ENCODE measurements at regions not wholly inside any gene's neighbourhood (a gene's known extent, or its start where the extent isn't known, plus 50 kb on each side); places are given as distances from the start of the nearest gene placed in this dataset.
"Not testable (repeated sequence)": the region's sequence is repeated elsewhere in the genome, so short reads cannot be mapped to it uniquely, and the experiment has no call there.

DNA sequence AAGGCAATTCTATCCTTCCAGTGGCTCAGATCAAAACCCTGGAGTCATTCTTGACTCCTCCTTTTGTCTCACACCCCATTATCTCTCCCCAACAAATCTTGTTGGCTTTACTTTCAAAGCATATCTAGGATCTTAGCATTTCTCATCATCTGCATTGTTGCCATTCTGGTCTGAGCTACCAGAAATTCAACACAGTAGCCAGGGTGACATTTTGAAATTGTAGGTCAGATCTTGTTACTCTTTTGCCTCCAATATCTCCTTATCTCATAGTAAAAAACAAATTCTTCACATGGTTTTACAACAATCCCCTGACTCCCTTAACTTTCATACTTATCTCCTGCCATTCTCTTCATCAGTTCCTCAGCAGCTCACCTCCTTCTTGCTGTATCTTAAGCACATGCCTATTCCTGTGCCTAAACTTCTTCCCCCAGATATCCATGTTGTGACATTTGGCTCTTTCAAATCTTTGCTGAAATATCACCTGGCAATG, 115.8 kb downstream of the KLF5 start:
- no peak for DNase-seq (ENCODE audit: low read depth, low spot score)

DNA sequence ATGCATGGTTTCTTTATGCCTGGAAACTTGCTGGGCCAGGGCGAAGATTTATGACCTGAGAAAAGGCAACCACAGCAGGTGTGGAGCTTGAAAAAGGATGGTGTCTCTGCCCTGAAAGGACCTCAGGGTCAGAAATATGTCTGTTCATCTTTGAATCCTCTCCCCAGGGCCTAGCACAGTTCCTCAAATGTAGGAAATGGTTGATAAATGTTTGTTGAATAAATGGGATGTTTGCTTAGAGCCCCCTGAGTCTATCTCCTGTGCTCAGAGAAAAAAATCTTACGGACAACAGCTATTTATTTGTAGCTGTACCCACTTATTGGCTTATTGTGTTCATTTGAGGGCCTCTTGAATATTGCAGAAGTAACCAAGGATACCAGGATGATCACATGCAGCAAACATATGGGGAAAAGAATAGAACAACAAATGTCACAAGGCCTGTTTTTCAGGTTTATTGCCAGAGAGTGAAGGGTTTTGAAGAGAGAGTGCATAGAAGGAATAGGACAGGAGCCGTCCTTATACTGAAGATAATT, 114.5 kb downstream of the KLF5 start:
- no peak for DNase-seq (ENCODE audit: low read depth, low spot score)

DNA sequence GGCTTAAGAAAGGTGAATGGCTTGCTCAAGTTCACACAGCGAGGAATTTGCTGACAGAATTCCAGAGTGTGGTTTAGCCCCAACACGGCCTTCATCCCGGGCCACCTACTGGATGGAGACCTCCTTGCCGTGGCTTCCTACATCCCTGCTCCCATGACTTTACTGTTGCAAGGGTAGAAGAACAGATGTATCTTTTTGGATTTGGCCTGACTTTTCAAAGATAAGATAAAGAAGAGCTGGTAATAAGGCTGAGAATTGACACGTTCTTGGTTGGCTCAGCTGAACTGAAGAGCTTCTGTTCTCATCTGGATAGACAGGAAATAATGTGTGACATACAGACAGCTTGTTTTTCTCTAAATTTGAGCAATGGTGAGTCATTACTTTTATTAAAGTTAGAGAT, 113.1 kb downstream of the KLF5 start:
- no peak for DNase-seq (ENCODE audit: low read depth, low spot score)

DNA sequence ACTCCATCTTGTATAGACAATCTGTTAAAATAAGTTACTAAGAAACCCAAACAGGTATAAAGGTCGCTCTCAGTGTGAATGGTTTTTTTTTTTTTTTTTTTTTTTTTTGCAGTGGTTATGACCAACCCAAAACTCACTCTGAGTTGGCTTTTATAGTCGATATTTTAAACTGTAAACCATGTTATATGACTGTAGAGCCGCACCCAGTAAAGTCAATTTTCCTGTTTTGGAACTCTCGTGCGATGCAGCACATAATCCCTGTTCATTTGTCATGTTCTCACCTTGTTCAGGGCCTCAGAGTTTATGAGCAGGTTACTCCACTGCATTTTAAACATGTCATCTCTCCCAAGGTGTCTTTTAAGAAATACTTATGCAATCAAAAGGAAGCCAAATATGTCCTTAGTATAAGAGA, 112.5 kb downstream of the KLF5 start:
- no peak for DNase-seq (ENCODE audit: low read depth, low spot score)

GRCh38 chr13:73169971-73170370, 111.2 kb downstream of the KLF5 start:
- DNase-seq (ENCODE audit: low read depth, low spot score), result no peak

- no peak for DNase-seq (ENCODE audit: low read depth, low spot score)
Measured at GRCh38 chr13:73168953-73169401, 110.2 kb downstream of the KLF5 start.

DNA sequence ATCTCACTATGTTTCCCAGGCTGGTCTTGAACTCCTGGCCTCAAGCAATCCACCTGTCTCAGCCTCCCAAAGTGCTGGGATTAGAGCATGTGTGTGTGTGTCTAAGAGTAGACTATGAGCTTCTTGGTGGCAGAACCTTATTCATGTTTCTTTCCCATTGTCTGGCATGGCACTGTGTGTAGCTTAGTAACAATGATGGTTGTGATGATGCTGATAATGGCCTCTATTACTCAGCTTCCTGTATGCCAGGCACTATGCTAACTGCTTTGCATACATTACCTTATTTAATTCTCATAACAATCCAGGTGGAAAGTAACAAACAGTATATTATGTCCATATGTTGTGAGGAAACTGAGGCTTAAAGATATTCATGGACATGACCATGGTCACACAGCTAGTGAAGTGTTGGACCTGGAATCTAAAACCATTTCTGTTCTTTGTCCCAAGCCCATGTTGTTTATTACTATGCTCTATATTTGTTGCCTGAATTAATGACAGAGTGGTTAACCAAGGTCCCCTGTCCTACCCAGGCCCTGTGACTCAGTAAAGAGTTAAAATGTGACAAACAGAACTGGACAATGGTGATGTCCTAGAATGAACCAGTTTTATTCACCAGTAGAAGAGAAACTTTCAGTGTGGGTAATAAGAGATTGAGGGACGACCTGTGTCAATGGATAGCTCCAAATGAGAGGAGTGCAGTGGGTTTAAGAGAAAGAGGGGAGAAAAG, 109.6 kb downstream of the KLF5 start:
- no peak for DNase-seq (ENCODE audit: low read depth, low spot score)

DNA sequence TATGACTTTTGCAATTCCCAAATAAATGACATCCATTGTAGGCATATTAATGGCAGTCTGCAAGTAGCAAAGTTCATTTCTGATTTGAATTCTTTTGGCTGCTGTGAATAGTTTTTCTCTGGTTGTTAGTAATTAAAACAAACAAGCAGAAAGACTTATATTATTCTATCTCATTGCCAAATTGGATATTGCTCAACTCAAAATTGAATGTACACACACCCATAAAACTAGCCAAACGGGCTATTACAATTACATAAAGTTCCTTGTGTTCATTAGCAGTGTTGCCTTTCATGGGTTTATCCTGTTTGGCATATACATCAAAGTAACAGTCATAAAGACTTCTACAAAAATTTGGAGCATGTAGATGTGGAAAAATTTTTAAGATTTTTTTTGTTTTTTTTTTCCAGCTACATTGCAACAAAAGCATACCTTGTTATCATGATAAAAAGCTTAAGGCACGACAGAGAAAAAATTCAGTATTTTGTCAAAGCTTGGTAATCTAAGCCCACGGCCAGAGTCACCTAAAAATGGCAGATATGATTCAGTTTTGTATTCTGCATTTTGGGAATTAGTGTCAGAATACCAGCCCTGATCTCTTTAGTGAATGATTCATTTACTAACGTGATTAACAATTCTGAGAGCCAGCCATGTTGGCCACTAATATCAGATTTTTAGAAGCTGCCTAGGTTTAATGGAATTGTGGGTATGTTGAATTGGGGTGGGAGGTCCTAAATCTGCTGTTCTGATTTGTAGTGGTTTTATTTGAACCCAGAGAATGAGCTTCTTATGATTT, 108.4 kb downstream of the KLF5 start:
- DNase-seq (ENCODE audit: low read depth, low spot score), result no peak

GRCh38 chr13:73166204-73166603, 107.4 kb downstream of the KLF5 start:
- DNase-seq (ENCODE audit: low read depth, low spot score), result no peak

GRCh38 chr13:73162912-73163911, 104.4 kb downstream of the KLF5 start:
- DNase-seq (ENCODE audit: low read depth, low spot score), result no peak

DNA sequence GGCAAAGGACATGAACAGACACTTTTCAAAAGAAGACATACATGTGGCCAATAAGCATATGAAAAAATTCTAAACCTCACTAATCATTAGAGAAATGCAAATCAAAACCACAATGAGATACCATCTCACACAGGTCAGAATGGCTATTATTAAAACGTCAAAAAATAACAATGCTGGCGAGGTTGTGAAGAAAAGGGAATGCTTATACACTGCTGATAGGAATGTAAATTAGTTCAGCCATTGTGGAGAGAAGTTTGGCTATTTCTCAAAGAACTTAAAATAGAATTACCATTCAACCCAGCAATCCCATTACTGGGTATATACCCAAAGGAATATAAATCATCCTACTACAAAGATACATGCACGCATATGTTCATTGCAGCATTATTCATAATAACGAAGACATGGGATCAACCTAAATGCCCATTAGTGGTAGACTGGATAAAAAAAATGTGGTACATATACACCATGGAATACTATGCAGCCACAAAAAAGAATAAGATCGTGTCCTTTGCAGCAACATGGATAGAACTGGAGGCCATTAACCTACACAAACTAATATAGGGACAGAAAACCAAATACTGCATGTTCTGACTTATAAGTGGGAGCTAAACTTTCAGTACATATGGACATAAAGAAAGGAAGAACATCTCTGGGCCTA, 101.7 kb downstream of the KLF5 start:
- DNase-seq (ENCODE audit: low read depth, low spot score), result not testable (repeated sequence)

DNA sequence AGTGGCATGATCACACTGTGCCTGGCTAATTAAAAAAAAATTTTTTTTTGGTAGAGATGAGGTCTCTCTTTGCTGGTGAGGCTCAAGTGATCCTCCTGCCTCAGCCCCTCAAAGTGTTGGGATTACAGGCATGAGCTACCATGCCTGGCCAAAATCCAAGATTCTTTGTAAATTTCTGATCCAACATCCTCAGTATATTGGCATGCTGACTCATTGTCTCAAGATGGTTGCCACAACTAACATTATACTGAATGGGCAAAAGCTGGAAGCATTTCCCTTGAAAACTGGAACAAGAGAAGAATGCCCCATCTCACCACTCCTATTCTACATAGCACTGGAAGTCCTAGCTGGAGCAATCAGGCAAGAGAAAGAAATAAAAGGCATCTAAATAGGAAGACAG, 100.0 kb downstream of the KLF5 start:
- DNase-seq (ENCODE audit: low read depth, low spot score), result no peak

- no peak for DNase-seq (ENCODE audit: low read depth, low spot score)
Measured at GRCh38 chr13:73157031-73157430, 98.2 kb downstream of the KLF5 start.

DNA sequence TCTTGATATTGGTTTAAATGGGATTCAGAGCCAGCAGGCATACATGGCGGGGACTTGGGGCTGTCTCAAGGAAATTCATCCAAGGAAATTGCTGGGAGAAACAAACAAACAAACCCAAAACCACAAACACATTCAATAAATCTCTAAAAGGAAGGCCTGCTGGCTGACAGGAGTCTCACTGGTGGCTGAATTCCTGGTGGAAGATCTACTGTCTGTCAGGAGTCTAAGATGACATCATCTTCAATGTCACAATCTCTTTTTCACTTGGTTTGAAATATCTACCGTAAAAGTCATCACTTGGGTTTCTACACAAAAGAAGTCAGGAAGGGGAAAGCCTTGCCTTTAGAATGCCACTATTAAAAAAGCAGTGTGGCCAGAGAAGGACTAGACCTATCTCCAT, 87.9 kb downstream of the KLF5 start:
- no peak for DNase-seq (ENCODE audit: low read depth, low spot score)

- DNase-seq (ENCODE audit: low read depth, low spot score), result no peak
Measured at GRCh38 chr13:73142071-73142470, 83.3 kb downstream of the KLF5 start.

DNA sequence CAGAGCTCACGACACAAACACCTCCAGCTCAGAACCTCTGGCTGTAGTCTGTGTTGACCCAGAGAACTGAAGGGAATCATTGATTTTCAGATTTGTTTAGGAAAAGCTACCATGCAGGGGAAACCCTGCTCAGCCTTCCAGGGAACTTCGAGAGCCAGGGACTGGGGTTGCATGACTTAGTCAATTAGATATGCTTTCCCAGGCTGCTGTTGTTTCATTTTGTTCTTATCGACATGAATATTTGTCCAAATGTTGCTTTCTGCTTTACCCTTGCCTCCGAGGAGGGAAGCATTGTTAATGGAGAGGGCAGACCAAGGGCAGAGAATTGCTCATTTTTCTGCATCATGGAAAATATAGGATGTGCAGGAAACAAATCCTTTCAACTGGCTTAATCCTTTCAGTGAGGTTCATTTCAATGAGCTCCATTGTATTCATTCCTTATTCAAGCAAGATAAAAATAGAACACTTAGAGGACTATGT, 82.5 kb downstream of the KLF5 start:
- no peak for DNase-seq (ENCODE audit: low read depth, low spot score)

DNA sequence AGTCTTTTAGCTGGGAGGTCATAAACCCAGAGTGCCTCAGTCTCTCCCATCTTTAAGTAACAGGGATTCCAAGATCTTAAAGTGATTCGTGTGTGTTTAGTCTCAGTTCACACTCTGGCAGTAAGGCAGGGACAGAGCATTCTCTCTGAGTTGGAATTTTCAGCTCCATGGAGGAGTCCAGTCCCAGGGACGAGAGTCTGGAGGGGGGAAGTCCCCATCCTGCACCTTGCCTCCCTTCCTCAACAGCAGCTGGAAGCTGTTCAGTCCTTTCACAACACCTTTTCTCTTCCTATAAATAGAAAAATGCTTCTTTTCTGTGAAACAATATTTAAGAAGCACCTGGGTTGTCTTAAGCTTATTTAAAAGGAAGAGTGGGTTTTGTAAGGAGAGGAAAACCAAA, 82.0 kb downstream of the KLF5 start:
- no peak for DNase-seq (ENCODE audit: low read depth, low spot score)

DNA sequence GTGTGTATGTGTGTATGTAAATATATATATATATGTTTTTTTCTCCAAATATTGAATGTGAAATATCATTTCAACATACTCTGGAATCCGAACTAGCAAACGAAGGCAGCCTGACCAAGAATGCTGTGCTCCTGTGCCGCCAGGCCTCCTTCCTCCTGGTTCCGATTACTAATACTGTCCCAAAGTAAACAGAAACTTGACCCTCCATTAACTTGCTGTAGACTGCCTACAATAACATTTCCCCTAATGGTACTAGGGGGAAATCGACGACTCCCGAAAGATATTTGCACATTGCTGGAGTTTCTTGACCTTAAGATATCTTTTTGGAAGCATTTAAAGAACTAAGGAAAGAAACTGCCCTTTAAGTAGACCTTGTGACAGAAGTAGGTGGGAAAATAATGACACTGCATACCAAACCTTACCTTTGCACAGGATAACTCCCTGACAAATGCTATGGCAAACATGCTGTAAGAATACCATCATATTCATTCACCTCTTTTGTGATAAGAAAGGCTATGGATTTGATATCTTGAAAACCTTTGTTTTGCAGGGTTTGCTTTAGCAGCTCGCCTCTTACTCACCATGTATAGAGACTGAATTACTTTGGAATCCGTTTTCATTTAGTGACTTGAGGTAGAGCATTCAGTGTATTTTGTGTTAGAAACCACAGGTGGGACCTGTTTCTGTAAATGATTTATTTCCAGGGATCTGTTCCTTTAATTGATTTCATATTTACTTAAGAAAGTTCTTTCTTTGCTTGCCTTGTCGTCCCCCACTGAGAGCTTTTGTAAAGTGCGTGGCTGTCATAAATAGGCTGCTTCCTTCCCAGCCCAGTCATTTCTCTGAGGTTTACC, 80.1 kb downstream of the KLF5 start:
- no peak for DNase-seq (ENCODE audit: low read depth, low spot score)

DNA sequence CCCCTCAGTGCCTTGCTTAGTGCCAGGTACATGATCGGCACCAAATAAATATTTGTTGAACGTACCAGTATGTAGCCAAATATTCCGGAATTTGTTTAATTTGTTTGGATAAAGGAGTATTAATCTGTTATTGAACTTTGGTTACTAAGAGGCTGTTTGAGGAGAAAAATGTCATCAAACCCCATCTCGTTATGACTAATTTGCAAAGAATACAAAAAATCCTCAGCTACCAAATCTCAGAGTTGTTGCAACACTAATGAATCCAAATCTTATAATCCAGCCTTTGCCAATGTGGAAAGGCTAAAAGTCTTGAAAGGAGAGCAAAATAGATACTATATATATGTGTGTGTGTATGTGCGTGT, 79.5 kb downstream of the KLF5 start:
- no peak for DNase-seq (ENCODE audit: low read depth, low spot score)

GRCh38 chr13:73136776-73137175, 78.0 kb downstream of the KLF5 start:
- no peak for DNase-seq (ENCODE audit: low read depth, low spot score)
